ENCODE measurements at regions not wholly inside any gene's neighbourhood (a gene's known extent, or its start where the extent isn't known, plus 50 kb on each side); places are given as distances from the start of the nearest gene placed in this dataset.

GRCh38 chr2:128607440-128607839, 288.8 kb upstream of the HS6ST1 start:
- no peak overlapping the region for H3K4me3 ChIP-seq (replicated peaks in 1 of 3; ENCODE audit: insufficient read depth in 1 of 3, low read depth in 1 of 3, low read length in 3 of 3)
- no peak overlapping the region for H3K9ac ChIP-seq (replicated peaks; ENCODE audit: extremely low read depth, insufficient read depth, low read length)
- intact Hi-C loops (cut with micrococcal nuclease): no loop called here
- no peak overlapping the region for H3K4me2 ChIP-seq (ENCODE audit: insufficient read depth, low read length)
- TF ChIP-seq MAX (IDR thresholded peaks at IDR 0.05; ENCODE audit: insufficient read depth, insufficient read length) (no peak), POLR2A (IDR thresholded peaks at IDR 0.05; ENCODE audit: low read depth, low read length) (no peak), CTCF (IDR thresholded peaks at IDR 0.05; ENCODE audit: extremely low read depth in 1 of 2, insufficient read depth in 1 of 2, low read depth in 1 of 2, low read length in 2 of 2) (no peak), JUN (IDR thresholded peaks at IDR 0.05; ENCODE audit: borderline replicate concordance, insufficient read depth, insufficient read length, low read depth) (no peak), GATA2 (IDR thresholded peaks at IDR 0.05; ENCODE audit: insufficient read depth, insufficient read length, low read depth, low read length) (no peak), MYC (IDR thresholded peaks at IDR 0.05; ENCODE audit: low read depth, low read length) (no peak), FOS (IDR thresholded peaks at IDR 0.05; ENCODE audit: borderline replicate concordance, insufficient read depth, low read length) (no peak), POLR2AphosphoS5 (IDR thresholded peaks at IDR 0.05; ENCODE audit: insufficient read depth, low read depth, low read length) (no peak), EZH2 (IDR thresholded peaks at IDR 0.05; ENCODE audit: borderline replicate concordance, low read depth, low read length, severe bottlenecking) (no peak)
- no peak for FAIRE-seq
- ChIA-PET CTCF (no interaction called here), POLR2A (no interaction called here)
- DNase-seq (ENCODE audit: low read depth, low spot score): no peak
- no peak overlapping the region for H3K27ac ChIP-seq (ENCODE audit: insufficient read depth, low read depth, low read length)
- no peaks in the 10 kb centered on the region for H3K36me3 ChIP-seq (ENCODE audit: control insufficient read depth in 2 of 2, extremely low read depth in 1 of 2, insufficient read depth in 2 of 2, low read length in 2 of 2)
- dilution Hi-C loops (cut with MboI; ENCODE audit: extremely low pct_ligation_motif_present, low sequenced_read_pairs): no loop called here
- no TSS peak for BruUV-seq (replicated peaks)
- H3K27me3 ChIP-seq (ENCODE audit: control insufficient read depth in 2 of 2, insufficient read depth in 2 of 2, low read length in 2 of 2): no peaks in the 10 kb centered on the region
- no peaks in the 10 kb centered on the region for H3K4me1 ChIP-seq (ENCODE audit: control insufficient read depth, extremely low read depth, insufficient read depth, low read length)
- H3K79me2 ChIP-seq (ENCODE audit: control insufficient read depth, insufficient read depth, low read length): no peaks in the 10 kb centered on the region
- no peaks in the 10 kb centered on the region for H3K9me3 ChIP-seq (replicated peaks; ENCODE audit: control insufficient read depth, insufficient read depth, low read length)
- H4K20me1 ChIP-seq (replicated peaks; ENCODE audit: control insufficient read depth, extremely low read depth, insufficient read depth, low read length): no peaks in the 10 kb centered on the region
- no peaks in the 10 kb centered on the region for H3K9me1 ChIP-seq (replicated peaks; ENCODE audit: control insufficient read depth, extremely low read depth, insufficient read depth, low read length)
- no peak overlapping the region for H2AFZ ChIP-seq (ENCODE audit: low read depth, low read length)
